ENCODE measurements at regions not wholly inside any gene's neighbourhood (a gene's known extent, or its start where the extent isn't known, plus 50 kb on each side); places are given as distances from the start of the nearest gene placed in this dataset.

DNA sequence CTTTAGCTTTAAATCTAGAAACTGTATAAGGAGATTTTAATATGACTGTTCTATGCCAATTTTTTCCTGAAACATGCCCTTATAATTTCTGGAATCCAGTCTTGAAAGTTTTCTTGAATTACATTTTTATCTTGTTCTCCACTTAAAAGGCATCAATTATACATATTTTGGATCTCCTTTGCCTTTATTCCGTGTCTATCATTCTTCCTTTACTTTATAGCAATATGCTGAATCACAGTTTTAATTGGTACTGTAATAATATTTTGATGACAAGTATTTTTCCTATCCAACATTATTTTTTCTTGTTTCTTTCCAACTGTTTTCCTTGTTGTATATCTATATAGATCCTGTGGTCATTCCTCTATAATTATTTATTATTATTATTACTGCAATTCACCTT is 361.2 kb downstream of the PIK3R1 start:
- TF ChIP-seq, protein P1, sequence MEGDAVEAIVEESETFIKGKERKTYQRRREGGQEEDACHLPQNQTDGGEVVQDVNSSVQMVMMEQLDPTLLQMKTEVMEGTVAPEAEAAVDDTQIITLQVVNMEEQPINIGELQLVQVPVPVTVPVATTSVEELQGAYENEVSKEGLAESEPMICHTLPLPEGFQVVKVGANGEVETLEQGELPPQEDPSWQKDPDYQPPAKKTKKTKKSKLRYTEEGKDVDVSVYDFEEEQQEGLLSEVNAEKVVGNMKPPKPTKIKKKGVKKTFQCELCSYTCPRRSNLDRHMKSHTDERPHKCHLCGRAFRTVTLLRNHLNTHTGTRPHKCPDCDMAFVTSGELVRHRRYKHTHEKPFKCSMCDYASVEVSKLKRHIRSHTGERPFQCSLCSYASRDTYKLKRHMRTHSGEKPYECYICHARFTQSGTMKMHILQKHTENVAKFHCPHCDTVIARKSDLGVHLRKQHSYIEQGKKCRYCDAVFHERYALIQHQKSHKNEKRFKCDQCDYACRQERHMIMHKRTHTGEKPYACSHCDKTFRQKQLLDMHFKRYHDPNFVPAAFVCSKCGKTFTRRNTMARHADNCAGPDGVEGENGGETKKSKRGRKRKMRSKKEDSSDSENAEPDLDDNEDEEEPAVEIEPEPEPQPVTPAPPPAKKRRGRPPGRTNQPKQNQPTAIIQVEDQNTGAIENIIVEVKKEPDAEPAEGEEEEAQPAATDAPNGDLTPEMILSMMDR (IDR thresholded peaks at IDR 0.05) = no peak
- no peak for TF ChIP-seq POLR2A (IDR thresholded peaks at IDR 0.05)

Data from lower leg skin (tissue), 3 donors.